ENCODE measurements at regions not wholly inside any gene's neighbourhood (a gene's known extent, or its start where the extent isn't known, plus 50 kb on each side); places are given as distances from the start of the nearest gene placed in this dataset.

DNA sequence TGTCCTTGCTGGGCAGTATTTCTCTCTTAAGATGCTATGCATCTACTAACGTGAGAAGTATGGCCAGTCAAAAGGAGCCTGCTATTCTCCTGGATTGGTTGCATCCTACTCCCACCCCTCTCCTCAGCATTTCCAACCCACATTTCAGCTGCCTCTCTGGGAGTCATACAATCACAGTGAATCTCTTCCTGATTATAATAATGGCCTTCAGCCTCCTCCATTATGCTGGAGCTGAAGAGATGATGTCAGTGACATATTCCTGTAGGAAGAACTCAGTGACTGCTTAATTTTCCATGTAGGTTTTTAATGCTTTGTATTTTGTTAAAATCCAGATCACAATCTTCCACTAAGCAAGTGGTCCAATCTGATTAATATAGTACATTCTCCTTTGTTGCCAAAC is 82.7 kb upstream of the SUCLG2 start:
- TF ChIP-seq CTCF (IDR thresholded peaks at IDR 0.05; ENCODE audit: insufficient read depth, low read length) (no peak), POLR2AphosphoS5 (IDR thresholded peaks at IDR 0.05; ENCODE audit: low read depth) (no peak), GABPA (IDR thresholded peaks at IDR 0.05; ENCODE audit: low read depth) (no peak), REST (IDR thresholded peaks at IDR 0.05; ENCODE audit: insufficient replicate concordance, low read depth) (no peak)
